Transverse colon (tissue), 4 donors: ENCODE measurements at regions not wholly inside any gene's neighbourhood (a gene's known extent, or its start where the extent isn't known, plus 50 kb on each side); places are given as distances from the start of the nearest gene placed in this dataset.

ENCODE experiments used
- DNase-seq: peaks from one replicate; pipeline ENCODE4 v3.0.0-alpha.2; 2019
- H3K27ac ChIP-seq, 4 donors: fragments of 200-600 bp; sonication (generic); 2 replicates each; pipeline ENCODE4 v1.5.1; 2016 to 2018; ENCODE audit warnings: inconsistent platforms in 4 of 4
- H3K27me3 ChIP-seq: fragments of 200-600 bp; sonication (generic); 2 replicates; pipeline ENCODE4 v1.5.1; 2017; ENCODE audit warnings: inconsistent platforms
- H3K36me3 ChIP-seq, 4 donors: fragments of 200-600 bp; sonication (generic); 2 replicates each; pipeline ENCODE4 v1.5.1; 2017 to 2019; ENCODE audit warnings: inconsistent platforms in 4 of 4
- H3K4me1 ChIP-seq, 4 donors: fragments of 200-600 bp; sonication (generic); 2 replicates each; pipeline ENCODE4 v1.5.1; 2017 to 2020; ENCODE audit warnings: inconsistent platforms in 4 of 4
- H3K4me3 ChIP-seq, 4 donors: fragments of 200-600 bp; sonication (generic); 1 replicate in 1 of 4; 2 replicates in 3 of 4; pipeline versions ENCODE4 v1.5.1 to v1.6.1; 2017 to 2019; ENCODE audit warnings: inconsistent platforms in 4 of 4
- H3K9me3 ChIP-seq, 2 donors: fragments of 200-600 bp; sonication (generic); 2 replicates each; pipeline ENCODE4 v1.5.1; 2017 to 2019; ENCODE audit warnings: inconsistent platforms in 2 of 2
- CTCF ChIP-seq, 5 experiments: fragments of 200-600 bp in 3 of 5; fragments of 450-650 bp in 2 of 5; sonication (generic) in 3 of 5; IDR thresholded peaks; 1 replicate in 2 of 5; 2 replicates in 3 of 5; pipeline ENCODE4 v1.5.1; 2016 to 2017; ENCODE audit warnings: antibody characterized with exemption in 5 of 5, inconsistent platforms in 3 of 5, mild to moderate bottlenecking in 2 of 5, moderate library complexity in 1 of 5
- EP300 ChIP-seq: sonication (generic); formaldehyde crosslinking; IDR thresholded peaks from one replicate; pipeline ENCODE4 v1.6.1; 2017; ENCODE audit warnings: antibody characterized with exemption, low read depth
- POLR2A ChIP-seq: fragments of 450-650 bp; IDR thresholded peaks from one replicate; pipeline ENCODE4 v1.6.1; 2016; ENCODE audit warnings: antibody characterized with exemption, mild to moderate bottlenecking, moderate library complexity
- POLR2AphosphoS5 ChIP-seq, 3 donors: sonication (generic); formaldehyde crosslinking; IDR thresholded peaks; one replicate each; pipeline ENCODE4 v1.6.1; 2016; ENCODE audit warnings: antibody characterized with exemption in 3 of 3
- WGBS, 2 donors: methylation state at CpG; one replicate each; pipeline ENCODE4 v1.1.5; 2018; ENCODE audit warnings: low coverage in 1 of 2; 5-methylcytosine and 5-hydroxymethylcytosine counted together
- in situ Hi-C, 4 donors: fragments of 200-750 bp; cut with MboI; loops; one replicate each; pipeline versions ENCODE4 v1.15.0 to v1.15.1; 2017; ENCODE audit warnings: low sequenced_read_pairs in 3 of 4, low pct_ligation_motif_present in 1 of 4, low pct_unique_long_range_greater_than_20kb in 1 of 4
- intact Hi-C: fragments of 100-400 bp; cut with DNase I; formaldehyde crosslinking; loops from one replicate; pipeline ENCODE4 v1.15.1; 2023; ENCODE audit warnings: low total_unique reads

- no peak for DNase-seq
- Histone ChIP-seq H3K27me3 (no peaks in the 10 kb centered on the region), H3K4me3 (no peak overlapping the region), H3K4me1 (no peaks in the 10 kb centered on the region), H3K9me3 (no peaks in the 10 kb centered on the region), H3K36me3 (no peaks in the 10 kb centered on the region), H3K27ac (no peak overlapping the region)
- TF ChIP-seq POLR2A (no peak), POLR2AphosphoS5 (IDR thresholded peaks at IDR 0.05) (no peak), EP300 (no peak), CTCF (IDR thresholded peaks at IDR 0.05) (no peak)
- WGBS, 2 donors = 90 to 92% methylated on average over 4 to 9 of the region's 9 CpGs
- intact Hi-C loops = no loop called here
- in situ Hi-C loops = no loop called here
Measured at GRCh38 chr15:92772061-92772460, 116.5 kb upstream of the FAM174B start.

GRCh38 chr15:92772626-92773244 is 117.2 kb upstream of the FAM174B start:
- Histone ChIP-seq H3K27ac (no peak overlapping the region), H3K4me3 (no peak overlapping the region), H3K9me3 (no peaks in the 10 kb centered on the region), H3K4me1 (no peaks in the 10 kb centered on the region), H3K36me3 (no peaks in the 10 kb centered on the region), H3K27me3 (no peaks in the 10 kb centered on the region)
- intact Hi-C loops (no loop called here), in situ Hi-C loops (no loop called here)
- 94 to 100% methylated on average over 2 to 24 of the region's 24 CpGs for WGBS, 2 donors
- no peak for DNase-seq
- TF ChIP-seq POLR2AphosphoS5 (IDR thresholded peaks at IDR 0.05) = no peak
- no peak for TF ChIP-seq POLR2A
- TF ChIP-seq CTCF (IDR thresholded peaks at IDR 0.05) = no peak
- TF ChIP-seq EP300 = no peak

- no peak for TF ChIP-seq POLR2A
- no peak for TF ChIP-seq POLR2AphosphoS5 (IDR thresholded peaks at IDR 0.05)
- no peak for TF ChIP-seq CTCF (IDR thresholded peaks at IDR 0.05)
- TF ChIP-seq EP300 = no peak
- Histone ChIP-seq H3K36me3 (no peaks in the 10 kb centered on the region), H3K27me3 (no peaks in the 10 kb centered on the region), H3K4me1 (no peaks in the 10 kb centered on the region), H3K9me3 (no peaks in the 10 kb centered on the region), H3K27ac (no peak overlapping the region), H3K4me3 (no peak overlapping the region)
- WGBS, 2 donors = 87 to 95% methylated on average over 3 to 6 of the region's 6 CpGs
- intact Hi-C loops (no loop called here), in situ Hi-C loops (no loop called here)
- DNase-seq = no peak
Measured at GRCh38 chr15:92773340-92773739, 117.8 kb upstream of the FAM174B start.

GRCh38 chr15:92779874-92780273 is 120.2 kb upstream of the CHD2 start:
- DNase-seq = no peak
- Histone ChIP-seq H3K9me3 (peaks cover 0 to 12% of the 10 kb centered on the region in 2 donors), H3K4me1 (no peaks in the 10 kb centered on the region), H3K36me3 (no peaks in the 10 kb centered on the region), H3K4me3 (no peak overlapping the region), H3K27ac (no peak overlapping the region), H3K27me3 (no peaks in the 10 kb centered on the region)
- WGBS, 2 donors = 89 to 100% methylated on average over 1 of the region's 1 CpG
- in situ Hi-C loops = loop anchor here in 1 of 4 donors (25.0 kb wide), 1 partner anchor 157 kb away; no protein-coding TSS in a partner anchor
- intact Hi-C loops = no loop called here
- TF ChIP-seq EP300 (no peak), POLR2AphosphoS5 (IDR thresholded peaks at IDR 0.05) (no peak), CTCF (IDR thresholded peaks at IDR 0.05) (no peak), POLR2A (no peak)
